Tibial artery (tissue), 4 donors: ENCODE measurements at regions not wholly inside any gene's neighbourhood (a gene's known extent, or its start where the extent isn't known, plus 50 kb on each side); places are given as distances from the start of the nearest gene placed in this dataset.
"Not testable (repeated sequence)": the region's sequence is repeated elsewhere in the genome, so short reads cannot be mapped to it uniquely, and the experiment has no call there.

Source experiments
- DNase-seq, 2 donors: peaks; one replicate each; pipeline ENCODE4 v3.0.0-alpha.2; 2019
- H3K27ac ChIP-seq, 2 donors: fragments of 200-600 bp; sonication (generic) in 1 of 2; 1 replicate in 1 of 2; 2 replicates in 1 of 2; pipeline ENCODE4 v1.5.1; 2018 to 2019; ENCODE audit warnings: mild to moderate bottlenecking in 1 of 2
- H3K27me3 ChIP-seq, 2 donors: fragments of 200-600 bp; sonication (generic) in 1 of 2; one replicate each; pipeline versions ENCODE4 v1.5.1 to v1.6.0; 2016 to 2019
- H3K36me3 ChIP-seq, 3 donors: fragments of 200-600 bp; sonication (generic) in 2 of 3; one replicate each; pipeline ENCODE4 v1.5.1; 2016 to 2019; ENCODE audit warnings: mild to moderate bottlenecking in 2 of 3
- H3K4me1 ChIP-seq, 4 donors: fragments of 200-600 bp; sonication (generic) in 2 of 4; 1 replicate in 3 of 4; 2 replicates in 1 of 4; pipeline ENCODE4 v1.5.1; 2016 to 2019
- H3K4me3 ChIP-seq, 2 donors: fragments of 200-600 bp; sonication (generic) in 1 of 2; 1 replicate in 1 of 2; 2 replicates in 1 of 2; pipeline ENCODE4 v1.5.1; 2018 to 2019; ENCODE audit warnings: mild to moderate bottlenecking in 2 of 2
- H3K9me3 ChIP-seq, 3 donors: fragments of 200-600 bp; sonication (generic) in 1 of 3; one replicate each; pipeline ENCODE4 v1.5.1; 2016 to 2019
- CTCF ChIP-seq, 2 experiments: fragments of 200-600 bp in 1 of 2; fragments of 450-650 bp in 1 of 2; IDR thresholded peaks; one replicate each; pipeline ENCODE4 v1.5.1; 2017 to 2019; ENCODE audit warnings: antibody characterized with exemption in 2 of 2, mild to moderate bottlenecking in 1 of 2, moderate library complexity in 1 of 2
- intact Hi-C: fragments of 100-400 bp; cut with DNase I; formaldehyde crosslinking; loops from one replicate; pipeline ENCODE4 v1.15.0; 2023; ENCODE audit warnings: low total_unique reads

- no peak for TF ChIP-seq CTCF (IDR thresholded peaks at IDR 0.05)
- no peak overlapping the region for H3K27ac ChIP-seq
- H3K4me1 ChIP-seq: no peaks in the 10 kb centered on the region
- intact Hi-C loops: no loop called here
- peaks cover 9 to 64% (median 61%) of the 10 kb centered on the region in 3 donors for H3K9me3 ChIP-seq
- H3K36me3 ChIP-seq: no peaks in the 10 kb centered on the region
- no peak for DNase-seq
- H3K27me3 ChIP-seq: no peaks in the 10 kb centered on the region
- H3K4me3 ChIP-seq: no peak overlapping the region
Measured at GRCh38 chr2:89818873-89819272, 1127.4 kb downstream of the RPIA start.

- no peak overlapping the region for H3K27ac ChIP-seq
- no peak for TF ChIP-seq CTCF (IDR thresholded peaks at IDR 0.05)
- H3K36me3 ChIP-seq: no peaks in the 10 kb centered on the region
- H3K4me3 ChIP-seq: no peak overlapping the region
- no peaks in the 10 kb centered on the region for H3K27me3 ChIP-seq
- DNase-seq: no peak
- H3K9me3 ChIP-seq: peaks cover 9 to 69% (median 63%) of the 10 kb centered on the region in 3 donors
- H3K4me1 ChIP-seq: no peaks in the 10 kb centered on the region
- intact Hi-C loops: loop anchor here (10.0 kb wide), 1 partner anchor 375 kb away; no protein-coding TSS in a partner anchor
Measured at GRCh38 chr2:89819809-89820208, 1128.3 kb downstream of the RPIA start.

- no peaks in the 10 kb centered on the region for H3K36me3 ChIP-seq
- no peaks in the 10 kb centered on the region for H3K27me3 ChIP-seq
- TF ChIP-seq CTCF (IDR thresholded peaks at IDR 0.05): no peak
- peaks cover 9 to 72% (median 67%) of the 10 kb centered on the region in 3 donors for H3K9me3 ChIP-seq
- intact Hi-C loops: loop anchor here (10.0 kb wide), 1 partner anchor 375 kb away; no protein-coding TSS in a partner anchor
- no peak overlapping the region for H3K27ac ChIP-seq
- no peak overlapping the region for H3K4me3 ChIP-seq
- DNase-seq: no peak
- no peaks in the 10 kb centered on the region for H3K4me1 ChIP-seq
Measured at GRCh38 chr2:89820248-89820647, 1128.8 kb downstream of the RPIA start.

GRCh38 chr2:89821455-89821945 lies 1130.0 kb downstream of the RPIA start:
- no peak for TF ChIP-seq CTCF (IDR thresholded peaks at IDR 0.05)
- Histone ChIP-seq H3K27me3 (no peaks in the 10 kb centered on the region), H3K27ac (no peak overlapping the region), H3K9me3 (peaks cover 9 to 79% (median 69%) of the 10 kb centered on the region in 3 donors), H3K4me3 (no peak overlapping the region), H3K36me3 (no peaks in the 10 kb centered on the region), H3K4me1 (no peaks in the 10 kb centered on the region)
- intact Hi-C loops: loop anchor here (10.0 kb wide), 1 partner anchor 373 kb away; no protein-coding TSS in a partner anchor
- DNase-seq: no peak

GRCh38 chr2:89822342-89822741 lies 1130.9 kb downstream of the RPIA start:
- not testable (repeated sequence) for H3K27me3 ChIP-seq, H3K36me3 ChIP-seq, DNase-seq, H3K4me3 ChIP-seq, H3K27ac ChIP-seq, H3K4me1 ChIP-seq
- H3K9me3 ChIP-seq: peaks cover 9 to 79% (median 69%) of the 10 kb centered on the region in 3 donors
- intact Hi-C loops: loop anchor here (10.0 kb wide), 1 partner anchor 372 kb away; no protein-coding TSS in a partner anchor

- DNase-seq: no peak
- Histone ChIP-seq H3K4me3 (no peak overlapping the region), H3K27me3 (no peaks in the 10 kb centered on the region), H3K27ac (no peak overlapping the region), H3K4me1 (no peaks in the 10 kb centered on the region), H3K36me3 (no peaks in the 10 kb centered on the region), H3K9me3 (peaks cover 9 to 69% (median 62%) of the 10 kb centered on the region in 3 donors)
- intact Hi-C loops: loop anchor here (10.0 kb wide), 1 partner anchor 371 kb away; no protein-coding TSS in a partner anchor
- TF ChIP-seq CTCF (IDR thresholded peaks at IDR 0.05): no peak
Measured at GRCh38 chr2:89823556-89823955, 1132.1 kb downstream of the RPIA start.
